ENCODE measurements at regions not wholly inside any gene's neighbourhood (a gene's known extent, or its start where the extent isn't known, plus 50 kb on each side); places are given as distances from the start of the nearest gene placed in this dataset.

DNA sequence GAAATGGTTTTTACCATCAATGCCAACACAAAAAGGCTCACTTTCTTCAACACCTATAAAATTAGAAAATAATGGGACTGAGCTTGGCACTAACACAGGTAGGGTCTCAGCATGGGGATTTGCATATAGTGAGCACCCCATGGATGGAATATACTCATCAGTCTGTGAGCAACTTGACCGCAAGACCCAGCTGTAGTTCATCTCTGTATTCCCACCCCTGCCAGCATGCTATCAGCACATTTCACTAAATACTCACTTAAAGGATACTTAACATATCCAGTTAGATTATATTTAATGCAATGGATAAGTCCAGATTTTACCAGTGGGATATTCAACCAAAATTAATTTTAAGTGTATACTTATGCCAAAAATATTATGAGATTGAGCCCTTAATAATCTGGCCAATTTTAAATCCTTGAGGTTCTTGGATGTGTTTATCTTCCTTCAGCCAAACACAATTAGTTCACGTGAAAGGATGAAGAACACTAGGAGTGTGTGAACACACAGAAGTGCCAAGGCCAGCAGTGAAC, 66.7 kb downstream of the C16orf95 start:
- Histone ChIP-seq H3K27ac (ENCODE audit: low read depth in 1 of 2, low read length in 2 of 2) (no peak overlapping the region), H3K36me3 (ENCODE audit: control insufficient read depth in 4 of 4, insufficient read depth in 3 of 4, low read depth in 1 of 4, low read length in 3 of 4) (no peaks in the 10 kb centered on the region), H3K9me3 (ENCODE audit: control insufficient read depth in 4 of 4, low read length in 3 of 4) (no peaks in the 10 kb centered on the region), H3K27me3 (ENCODE audit: control insufficient read depth in 4 of 4, insufficient read depth in 4 of 4, low read length in 3 of 4) (no peaks in the 10 kb centered on the region), H3K4me3 (ENCODE audit: low read depth in 1 of 3, low read length in 3 of 3) (no peak overlapping the region), H3K9ac (ENCODE audit: low read depth in 1 of 2, low read length in 2 of 2) (no peak overlapping the region), H3K4me1 (ENCODE audit: control insufficient read depth in 4 of 4, insufficient read depth in 4 of 4, low read length in 3 of 4) (peaks cover 0 to 3% (median 0%) of the 10 kb centered on the region in 4 donors)
- no peak for DNase-seq (ENCODE audit: low spot score)
- 91% methylated on average over 2 of the region's 2 CpGs for WGBS
- TF ChIP-seq FOXA1 (IDR thresholded peaks at IDR 0.05) (no peak), GABPA (IDR thresholded peaks at IDR 0.05 in 1 of 2, conservative IDR thresholded peaks at IDR 0.05 in 1 of 2) (no peak), JUND (IDR thresholded peaks at IDR 0.05) (no peak), RAD21 (IDR thresholded peaks at IDR 0.05) (no peak), YY1 (IDR thresholded peaks at IDR 0.05) (no peak), RXRA (IDR thresholded peaks at IDR 0.05) (no peak), HNF4A (conservative IDR thresholded peaks at IDR 0.05) (no peak), EGR1 (IDR thresholded peaks at IDR 0.05; ENCODE audit: low read depth in 2 of 2) (no peak), NR2F2 (IDR thresholded peaks at IDR 0.05) (no peak)
- TF ChIP-seq, protein P1, sequence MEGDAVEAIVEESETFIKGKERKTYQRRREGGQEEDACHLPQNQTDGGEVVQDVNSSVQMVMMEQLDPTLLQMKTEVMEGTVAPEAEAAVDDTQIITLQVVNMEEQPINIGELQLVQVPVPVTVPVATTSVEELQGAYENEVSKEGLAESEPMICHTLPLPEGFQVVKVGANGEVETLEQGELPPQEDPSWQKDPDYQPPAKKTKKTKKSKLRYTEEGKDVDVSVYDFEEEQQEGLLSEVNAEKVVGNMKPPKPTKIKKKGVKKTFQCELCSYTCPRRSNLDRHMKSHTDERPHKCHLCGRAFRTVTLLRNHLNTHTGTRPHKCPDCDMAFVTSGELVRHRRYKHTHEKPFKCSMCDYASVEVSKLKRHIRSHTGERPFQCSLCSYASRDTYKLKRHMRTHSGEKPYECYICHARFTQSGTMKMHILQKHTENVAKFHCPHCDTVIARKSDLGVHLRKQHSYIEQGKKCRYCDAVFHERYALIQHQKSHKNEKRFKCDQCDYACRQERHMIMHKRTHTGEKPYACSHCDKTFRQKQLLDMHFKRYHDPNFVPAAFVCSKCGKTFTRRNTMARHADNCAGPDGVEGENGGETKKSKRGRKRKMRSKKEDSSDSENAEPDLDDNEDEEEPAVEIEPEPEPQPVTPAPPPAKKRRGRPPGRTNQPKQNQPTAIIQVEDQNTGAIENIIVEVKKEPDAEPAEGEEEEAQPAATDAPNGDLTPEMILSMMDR (IDR thresholded peaks at IDR 0.05; ENCODE audit: low read depth, low read length, missing input control), result no peak
- TF ChIP-seq, protein P2, sequence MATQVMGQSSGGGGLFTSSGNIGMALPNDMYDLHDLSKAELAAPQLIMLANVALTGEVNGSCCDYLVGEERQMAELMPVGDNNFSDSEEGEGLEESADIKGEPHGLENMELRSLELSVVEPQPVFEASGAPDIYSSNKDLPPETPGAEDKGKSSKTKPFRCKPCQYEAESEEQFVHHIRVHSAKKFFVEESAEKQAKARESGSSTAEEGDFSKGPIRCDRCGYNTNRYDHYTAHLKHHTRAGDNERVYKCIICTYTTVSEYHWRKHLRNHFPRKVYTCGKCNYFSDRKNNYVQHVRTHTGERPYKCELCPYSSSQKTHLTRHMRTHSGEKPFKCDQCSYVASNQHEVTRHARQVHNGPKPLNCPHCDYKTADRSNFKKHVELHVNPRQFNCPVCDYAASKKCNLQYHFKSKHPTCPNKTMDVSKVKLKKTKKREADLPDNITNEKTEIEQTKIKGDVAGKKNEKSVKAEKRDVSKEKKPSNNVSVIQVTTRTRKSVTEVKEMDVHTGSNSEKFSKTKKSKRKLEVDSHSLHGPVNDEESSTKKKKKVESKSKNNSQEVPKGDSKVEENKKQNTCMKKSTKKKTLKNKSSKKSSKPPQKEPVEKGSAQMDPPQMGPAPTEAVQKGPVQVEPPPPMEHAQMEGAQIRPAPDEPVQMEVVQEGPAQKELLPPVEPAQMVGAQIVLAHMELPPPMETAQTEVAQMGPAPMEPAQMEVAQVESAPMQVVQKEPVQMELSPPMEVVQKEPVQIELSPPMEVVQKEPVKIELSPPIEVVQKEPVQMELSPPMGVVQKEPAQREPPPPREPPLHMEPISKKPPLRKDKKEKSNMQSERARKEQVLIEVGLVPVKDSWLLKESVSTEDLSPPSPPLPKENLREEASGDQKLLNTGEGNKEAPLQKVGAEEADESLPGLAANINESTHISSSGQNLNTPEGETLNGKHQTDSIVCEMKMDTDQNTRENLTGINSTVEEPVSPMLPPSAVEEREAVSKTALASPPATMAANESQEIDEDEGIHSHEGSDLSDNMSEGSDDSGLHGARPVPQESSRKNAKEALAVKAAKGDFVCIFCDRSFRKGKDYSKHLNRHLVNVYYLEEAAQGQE (IDR thresholded peaks at IDR 0.05), result no peak
- TF ChIP-seq, protein P3, sequence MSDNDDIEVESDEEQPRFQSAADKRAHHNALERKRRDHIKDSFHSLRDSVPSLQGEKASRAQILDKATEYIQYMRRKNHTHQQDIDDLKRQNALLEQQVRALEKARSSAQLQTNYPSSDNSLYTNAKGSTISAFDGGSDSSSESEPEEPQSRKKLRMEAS (IDR thresholded peaks at IDR 0.05), result no peak
- TF ChIP-seq, protein P4, sequence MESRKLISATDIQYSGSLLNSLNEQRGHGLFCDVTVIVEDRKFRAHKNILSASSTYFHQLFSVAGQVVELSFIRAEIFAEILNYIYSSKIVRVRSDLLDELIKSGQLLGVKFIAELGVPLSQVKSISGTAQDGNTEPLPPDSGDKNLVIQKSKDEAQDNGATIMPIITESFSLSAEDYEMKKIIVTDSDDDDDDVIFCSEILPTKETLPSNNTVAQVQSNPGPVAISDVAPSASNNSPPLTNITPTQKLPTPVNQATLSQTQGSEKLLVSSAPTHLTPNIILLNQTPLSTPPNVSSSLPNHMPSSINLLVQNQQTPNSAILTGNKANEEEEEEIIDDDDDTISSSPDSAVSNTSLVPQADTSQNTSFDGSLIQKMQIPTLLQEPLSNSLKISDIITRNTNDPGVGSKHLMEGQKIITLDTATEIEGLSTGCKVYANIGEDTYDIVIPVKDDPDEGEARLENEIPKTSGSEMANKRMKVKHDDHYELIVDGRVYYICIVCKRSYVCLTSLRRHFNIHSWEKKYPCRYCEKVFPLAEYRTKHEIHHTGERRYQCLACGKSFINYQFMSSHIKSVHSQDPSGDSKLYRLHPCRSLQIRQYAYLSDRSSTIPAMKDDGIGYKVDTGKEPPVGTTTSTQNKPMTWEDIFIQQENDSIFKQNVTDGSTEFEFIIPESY (IDR thresholded peaks at IDR 0.05), result no peak
- TF ChIP-seq, protein P5, sequence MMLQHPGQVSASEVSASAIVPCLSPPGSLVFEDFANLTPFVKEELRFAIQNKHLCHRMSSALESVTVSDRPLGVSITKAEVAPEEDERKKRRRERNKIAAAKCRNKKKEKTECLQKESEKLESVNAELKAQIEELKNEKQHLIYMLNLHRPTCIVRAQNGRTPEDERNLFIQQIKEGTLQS (IDR thresholded peaks at IDR 0.05), result no peak

All from liver (tissue), 8 donors.